GM21526 (cell line): ENCODE measurements at regions not wholly inside any gene's neighbourhood (a gene's known extent, or its start where the extent isn't known, plus 50 kb on each side); places are given as distances from the start of the nearest gene placed in this dataset.

Source experiments
- ATAC-seq: cut with Tn5 transposase; IDR thresholded peaks from one replicate; pipeline ENCODE4 v1.9.1; 2021; ENCODE audit warnings: moderate library complexity; ENCODE audit not compliant: unreplicated experiment, low FRiP score

- no peak for ATAC-seq
These were observed 170.0 kb downstream of the SEC61B start for GRCh38 chr9:99391937-99392594.

- no peak for ATAC-seq
These were observed 170.9 kb downstream of the SEC61B start for GRCh38 chr9:99392986-99393385.

GRCh38 chr9:99393993-99394392, 171.9 kb downstream of the SEC61B start:
- ATAC-seq: no peak

- ATAC-seq: no peak
These were observed 176.2 kb downstream of the SEC61B start for GRCh38 chr9:99398241-99398640.

GRCh38 chr9:99399474-99399873, 177.4 kb downstream of the SEC61B start:
- ATAC-seq: no peak

GRCh38 chr9:99400184-99400731, 178.2 kb downstream of the SEC61B start:
- no peak for ATAC-seq

GRCh38 chr9:99401680-99402504, 179.8 kb downstream of the SEC61B start:
- no peak for ATAC-seq

GRCh38 chr9:99403371-99403770, 181.3 kb downstream of the SEC61B start:
- no peak for ATAC-seq

- ATAC-seq: no peak
These were observed 183.3 kb downstream of the SEC61B start for GRCh38 chr9:99405359-99405758.

- no peak for ATAC-seq
These were observed 184.9 kb downstream of the SEC61B start for GRCh38 chr9:99406939-99407338.

GRCh38 chr9:99411068-99411467, 189.0 kb downstream of the SEC61B start:
- no peak for ATAC-seq

- ATAC-seq: no peak
These were observed 189.5 kb downstream of the SEC61B start for GRCh38 chr9:99411479-99412115.

- ATAC-seq: no peak
These were observed 190.5 kb downstream of the SEC61B start for GRCh38 chr9:99412606-99413005.

GRCh38 chr9:99414321-99414720, 192.2 kb downstream of the SEC61B start:
- ATAC-seq: no peak

- ATAC-seq: no peak
These were observed 193.5 kb downstream of the SEC61B start for GRCh38 chr9:99415606-99416005.

- ATAC-seq: no peak
These were observed 193.9 kb downstream of the SEC61B start for GRCh38 chr9:99416007-99416406.

- no peak for ATAC-seq
These were observed 197.0 kb downstream of the SEC61B start for GRCh38 chr9:99419070-99419469.

- no peak for ATAC-seq
These were observed 199.3 kb downstream of the SEC61B start for GRCh38 chr9:99421369-99421768.

GRCh38 chr9:99425124-99425523, 203.0 kb downstream of the SEC61B start:
- no peak for ATAC-seq

GRCh38 chr9:99425923-99426842, 204.1 kb downstream of the SEC61B start:
- no peak for ATAC-seq
